ENCODE measurements at regions not wholly inside any gene's neighbourhood (a gene's known extent, or its start where the extent isn't known, plus 50 kb on each side); places are given as distances from the start of the nearest gene placed in this dataset.

DNA sequence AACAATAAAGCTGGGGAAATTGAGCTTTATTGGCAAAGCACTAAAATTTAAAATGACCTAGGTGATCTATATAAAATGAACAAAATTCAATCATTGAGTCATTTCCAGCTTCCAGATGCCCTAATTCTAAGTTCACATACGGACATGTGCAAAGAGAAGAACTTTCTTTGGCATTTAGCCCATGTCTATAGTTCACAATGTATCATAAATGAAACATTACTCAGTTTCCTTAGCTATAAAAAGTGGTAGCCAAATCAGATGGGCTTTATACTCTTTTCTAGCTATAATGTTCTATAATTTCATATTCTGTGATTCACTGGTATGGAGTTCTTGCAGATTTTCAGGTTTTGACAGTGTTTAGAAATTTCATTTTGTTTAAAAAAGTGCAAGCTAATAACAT lies 327.4 kb downstream of the KCTD8 start:
- Histone ChIP-seq H3K4me3 (no peak overlapping the region), H3K4me1 (no peaks in the 10 kb centered on the region), H3K9me3 (replicated peaks) (peaks cover 15% of the 10 kb centered on the region), H3K36me3 (no peaks in the 10 kb centered on the region), H3K27ac (replicated peaks) (no peak overlapping the region), H3K27me3 (ENCODE audit: low read depth) (no peaks in the 10 kb centered on the region)
- TF ChIP-seq, protein P1, sequence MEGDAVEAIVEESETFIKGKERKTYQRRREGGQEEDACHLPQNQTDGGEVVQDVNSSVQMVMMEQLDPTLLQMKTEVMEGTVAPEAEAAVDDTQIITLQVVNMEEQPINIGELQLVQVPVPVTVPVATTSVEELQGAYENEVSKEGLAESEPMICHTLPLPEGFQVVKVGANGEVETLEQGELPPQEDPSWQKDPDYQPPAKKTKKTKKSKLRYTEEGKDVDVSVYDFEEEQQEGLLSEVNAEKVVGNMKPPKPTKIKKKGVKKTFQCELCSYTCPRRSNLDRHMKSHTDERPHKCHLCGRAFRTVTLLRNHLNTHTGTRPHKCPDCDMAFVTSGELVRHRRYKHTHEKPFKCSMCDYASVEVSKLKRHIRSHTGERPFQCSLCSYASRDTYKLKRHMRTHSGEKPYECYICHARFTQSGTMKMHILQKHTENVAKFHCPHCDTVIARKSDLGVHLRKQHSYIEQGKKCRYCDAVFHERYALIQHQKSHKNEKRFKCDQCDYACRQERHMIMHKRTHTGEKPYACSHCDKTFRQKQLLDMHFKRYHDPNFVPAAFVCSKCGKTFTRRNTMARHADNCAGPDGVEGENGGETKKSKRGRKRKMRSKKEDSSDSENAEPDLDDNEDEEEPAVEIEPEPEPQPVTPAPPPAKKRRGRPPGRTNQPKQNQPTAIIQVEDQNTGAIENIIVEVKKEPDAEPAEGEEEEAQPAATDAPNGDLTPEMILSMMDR (IDR thresholded peaks at IDR 0.05; ENCODE audit: borderline replicate concordance) = no peak
- intact Hi-C loops (cut with micrococcal nuclease) = no loop called here
- DNase-seq = no peak

Data from left ventricle myocardium inferior (tissue), 1 donor.